MCF 10A (cell line): ENCODE measurements at regions not wholly inside any gene's neighbourhood (a gene's known extent, or its start where the extent isn't known, plus 50 kb on each side); places are given as distances from the start of the nearest gene placed in this dataset.

Experiments
- BruUV-seq: library from RNA; stranded (reverse); fragments of 400-500 nt; replicated peaks from 2 replicates; lab custom pipeline; 2021; lab: Mats Ljungman, UMichigan
- CTCF ChIA-PET: fragments of 300-600 bp; sonication (Branson Sonifier 250); formaldehyde crosslinking; extraction: SDS; loops from one replicate; lab custom pipeline; 2021; ENCODE audit warnings: antibody characterized with exemption, inconsistent platforms; lab: Yijun Ruan, JAX
- POLR2A ChIA-PET: fragments of 300-600, 350-650 bp; sonication (Branson Sonifier 250); formaldehyde crosslinking; extraction: SDS; loops from one replicate; lab custom pipeline; 2020; ENCODE audit warnings: antibody characterized with exemption, inconsistent platforms; lab: Yijun Ruan, JAX
- DNase-seq: peaks from one replicate; pipeline ENCODE4 v3.0.0-alpha.2; 2018; ENCODE audit not compliant: unreplicated experiment
- H3K27ac Mint-ChIP-seq: one replicate; pipeline ENCODE4 v1.8.0; 2022; ENCODE audit warnings: mild to moderate bottlenecking, low read depth, mixed read lengths; ENCODE audit not compliant: unreplicated experiment
- H3K27me3 Mint-ChIP-seq: one replicate; pipeline ENCODE4 v1.8.0; 2022; ENCODE audit warnings: mixed read lengths; ENCODE audit not compliant: insufficient read depth, unreplicated experiment
- H3K36me3 Mint-ChIP-seq: one replicate; pipeline ENCODE4 v1.8.0; 2022; ENCODE audit warnings: mild to moderate bottlenecking, moderate library complexity, mixed read lengths; ENCODE audit not compliant: insufficient read depth, unreplicated experiment
- H3K4me1 Mint-ChIP-seq: one replicate; pipeline ENCODE4 v1.8.0; 2022; ENCODE audit warnings: mixed read lengths; ENCODE audit not compliant: insufficient read depth, unreplicated experiment
- H3K4me3 Mint-ChIP-seq: one replicate; pipeline ENCODE4 v1.8.0; 2022; ENCODE audit warnings: mild to moderate bottlenecking, moderate library complexity, mixed read lengths; ENCODE audit not compliant: unreplicated experiment
- H3K9me3 Mint-ChIP-seq: one replicate; pipeline ENCODE4 v1.8.0; 2022; ENCODE audit warnings: mixed read lengths; ENCODE audit not compliant: unreplicated experiment
- CTCF ChIP-seq: fragments of 200-600 bp; IDR thresholded peaks from one replicate; pipeline ENCODE4 v1.8.0; 2022; ENCODE audit warnings: antibody characterized with exemption, mild to moderate bottlenecking; ENCODE audit not compliant: unreplicated experiment
- intact Hi-C: fragments of 100-400 bp; cut with micrococcal nuclease; formaldehyde crosslinking; loops from 2 replicates; pipeline ENCODE4 v1.14.1; 2022

GRCh38 chr2:102999958-103000357 is 238.1 kb downstream of the TMEM182 start:
- POLR2A ChIA-PET: no interaction called here
- Mint-ChIP-seq H3K4me1 (no peaks in the 10 kb centered on the region), H3K27me3 (peaks cover 42% of the 10 kb centered on the region), H3K36me3 (no peaks in the 10 kb centered on the region), H3K4me3 (no peak overlapping the region), H3K9me3 (peaks cover 12% of the 10 kb centered on the region), H3K27ac (no peak overlapping the region)
- BruUV-seq: no TSS peak
- TF ChIP-seq CTCF: no peak
- DNase-seq: no peak
- intact Hi-C loops: no loop called here
- CTCF ChIA-PET: no interaction called here

GRCh38 chr2:103002954-103003353 is 241.1 kb downstream of the TMEM182 start:
- no peak for DNase-seq
- ChIA-PET POLR2A (no interaction called here), CTCF (interaction anchor here (0.7 to 1.2 kb wide), 2 partner anchors 13 to 27 kb away, joined by 4 to 5 read pairs; no protein-coding TSS in a partner anchor)
- intact Hi-C loops: no loop called here
- Mint-ChIP-seq H3K4me3 (no peak overlapping the region), H3K4me1 (no peaks in the 10 kb centered on the region), H3K9me3 (peaks cover 12% of the 10 kb centered on the region), H3K27ac (no peak overlapping the region), H3K36me3 (no peaks in the 10 kb centered on the region), H3K27me3 (peaks cover 21% of the 10 kb centered on the region)
- no TSS peak for BruUV-seq
- no peak for TF ChIP-seq CTCF

- ChIA-PET POLR2A (no interaction called here), CTCF (interaction anchor here (1.0 kb wide), 1 partner anchor 164 kb away, joined by 4 read pairs; no protein-coding TSS in a partner anchor)
- Mint-ChIP-seq H3K36me3 (no peaks in the 10 kb centered on the region), H3K27me3 (peaks cover 13% of the 10 kb centered on the region), H3K4me1 (no peaks in the 10 kb centered on the region), H3K27ac (no peak overlapping the region), H3K4me3 (no peak overlapping the region), H3K9me3 (peaks cover 12% of the 10 kb centered on the region)
- no peak for DNase-seq
- no TSS peak for BruUV-seq
- no peak for TF ChIP-seq CTCF
- intact Hi-C loops: no loop called here
These were observed 242.0 kb downstream of the TMEM182 start for GRCh38 chr2:103003750-103004260.

GRCh38 chr2:103004426-103004942 is 242.7 kb downstream of the TMEM182 start:
- DNase-seq: no peak
- peaks cover 12% of the 10 kb centered on the region for H3K9me3 Mint-ChIP-seq
- BruUV-seq: no TSS peak
- no peak overlapping the region for H3K27ac Mint-ChIP-seq
- ChIA-PET POLR2A (no interaction called here), CTCF (interaction anchor here (0.6 to 1.1 kb wide), 3 partner anchors 28 to 165 kb away, joined by 3 to 5 read pairs (median 4); no protein-coding TSS in a partner anchor)
- peaks cover 11% of the 10 kb centered on the region for H3K27me3 Mint-ChIP-seq
- intact Hi-C loops: no loop called here
- H3K4me1 Mint-ChIP-seq: no peaks in the 10 kb centered on the region
- no peak overlapping the region for H3K4me3 Mint-ChIP-seq
- no peaks in the 10 kb centered on the region for H3K36me3 Mint-ChIP-seq
- TF ChIP-seq CTCF: no peak
